Activated CD8-positive, alpha-beta memory T cell treated with anti-CD3 and anti-CD28 coated beads for 1 hour (primary cell): ENCODE measurements at regions not wholly inside any gene's neighbourhood (a gene's known extent, or its start where the extent isn't known, plus 50 kb on each side); places are given as distances from the start of the nearest gene placed in this dataset.
"Not testable (repeated sequence)": the region's sequence is repeated elsewhere in the genome, so short reads cannot be mapped to it uniquely, and the experiment has no call there.

ENCODE experiments used
- DNase-seq, 2 donors: peaks; one replicate each; pipeline ENCODE4 v3.0.0-alpha.2; 2020; ENCODE audit warnings: low read depth in 1 of 2; ENCODE audit errors: extremely low read depth in 1 of 2

DNA sequence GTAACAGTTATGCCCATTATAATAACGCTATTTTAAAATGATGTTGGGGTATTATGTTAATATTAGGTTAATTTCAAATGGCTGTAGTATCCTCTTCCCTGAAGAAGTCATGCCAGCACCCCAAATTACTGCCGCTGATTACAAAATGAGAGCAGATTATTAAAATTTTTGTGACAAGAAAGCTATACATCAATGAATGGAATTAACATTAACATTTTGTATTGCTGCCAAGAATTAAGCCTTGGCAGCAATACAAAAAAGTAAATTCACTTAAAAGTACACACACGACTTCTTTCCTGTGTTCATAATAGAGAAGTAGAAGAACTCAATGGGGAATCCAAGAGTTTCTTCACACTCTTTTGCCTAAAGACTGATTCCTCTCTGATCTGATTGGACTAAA lies 482.8 kb downstream of the STIM2 start:
- no peak for DNase-seq

DNA sequence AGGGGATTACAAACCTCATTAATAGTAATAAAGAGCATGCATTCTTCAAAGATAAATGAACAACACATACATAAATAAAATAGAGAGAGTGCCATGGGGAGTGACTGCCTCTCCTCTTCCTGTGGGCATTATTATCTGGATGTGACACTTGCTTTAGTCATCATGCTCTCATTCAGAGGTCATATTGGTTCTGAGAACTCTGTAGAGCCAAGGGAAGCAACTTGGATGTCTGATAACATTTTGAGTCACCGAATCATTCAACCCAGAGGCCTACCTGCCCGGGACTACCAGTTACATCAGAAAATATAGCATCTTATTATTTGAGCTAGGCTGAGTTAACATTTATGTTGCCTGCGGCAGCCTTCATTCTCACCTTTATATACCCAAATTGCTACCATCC lies 489.5 kb downstream of the STIM2 start:
- DNase-seq: no peak

DNA sequence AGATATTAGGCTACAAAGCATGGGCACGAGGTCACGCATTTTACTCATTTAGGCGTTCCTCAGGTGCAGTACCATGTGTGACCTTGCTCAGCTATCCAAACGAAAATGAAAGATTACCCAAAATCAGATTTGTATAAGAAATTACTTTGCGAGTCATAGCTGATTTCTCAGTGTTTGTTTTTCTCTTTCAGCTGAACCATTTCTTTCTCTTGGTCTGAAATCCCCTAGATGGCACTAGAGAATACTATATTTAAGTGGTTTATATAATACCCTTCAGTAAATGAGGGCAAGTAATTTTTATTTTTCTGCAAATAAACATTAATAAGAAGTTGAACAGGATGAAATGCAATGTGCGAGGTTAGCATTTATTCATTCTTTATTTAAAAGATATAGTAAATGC lies 496.6 kb downstream of the STIM2 start:
- DNase-seq: no peak

DNA sequence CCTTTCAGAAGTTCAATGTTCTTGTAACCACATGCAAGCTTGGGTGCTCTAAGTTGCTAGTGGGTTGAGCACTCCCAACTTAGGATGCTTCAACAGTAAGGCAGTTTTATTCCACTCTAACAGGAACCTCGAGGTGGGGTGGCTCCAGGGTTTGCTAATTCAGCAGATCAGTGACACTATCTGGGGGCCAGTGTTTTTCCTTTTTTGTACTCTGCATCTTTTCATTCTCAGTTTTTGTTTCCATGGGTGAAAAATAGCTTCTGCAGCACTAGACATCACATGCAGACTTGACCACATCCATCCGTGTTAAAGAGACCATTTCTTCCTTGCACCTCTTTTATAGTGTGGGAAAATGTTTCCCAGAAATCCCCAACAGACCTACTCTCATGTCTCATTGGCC lies 497.6 kb downstream of the STIM2 start:
- DNase-seq: no peak

DNA sequence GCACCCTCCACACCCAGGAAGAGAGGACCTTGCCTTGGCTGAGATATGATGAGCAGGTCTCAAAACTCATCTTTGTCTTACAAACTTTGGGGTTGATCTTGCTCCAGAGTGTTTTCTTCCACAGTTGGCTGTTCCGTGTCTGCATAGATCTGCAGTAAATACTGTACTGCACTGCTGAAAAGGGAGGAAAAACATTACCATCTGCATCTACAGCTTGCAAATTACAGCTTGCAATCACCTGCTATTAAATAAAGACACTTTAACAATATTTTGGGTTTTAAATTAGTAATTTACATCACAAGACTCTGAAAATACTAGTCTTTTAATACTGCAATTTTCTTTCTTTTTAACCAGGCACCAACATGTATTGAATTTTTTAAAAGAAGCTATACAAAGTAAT lies 499.5 kb downstream of the STIM2 start:
- DNase-seq: no peak

DNA sequence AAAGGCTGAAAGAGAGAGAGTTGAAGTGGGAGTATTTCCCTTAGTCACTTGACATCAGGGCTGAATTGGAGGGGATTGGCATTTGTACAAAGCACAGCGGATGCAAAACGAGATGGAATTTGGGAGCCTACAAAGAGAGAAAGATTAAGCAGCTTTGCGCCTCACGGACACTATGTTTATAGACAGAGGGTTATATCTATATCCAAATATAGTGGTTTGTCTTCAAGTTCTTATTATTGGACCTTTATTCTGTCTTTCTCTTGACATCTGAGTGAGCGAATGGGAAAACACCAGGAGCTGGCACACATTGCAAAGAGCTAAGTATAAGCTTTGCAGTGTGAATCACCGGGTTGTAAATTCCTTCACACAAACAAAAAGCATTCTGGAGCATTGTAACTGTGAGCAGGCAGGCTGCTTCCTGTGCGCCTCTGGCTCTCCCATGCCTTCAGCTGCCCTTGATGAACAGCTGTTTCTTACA lies 500.2 kb downstream of the STIM2 start:
- DNase-seq: no peak

DNA sequence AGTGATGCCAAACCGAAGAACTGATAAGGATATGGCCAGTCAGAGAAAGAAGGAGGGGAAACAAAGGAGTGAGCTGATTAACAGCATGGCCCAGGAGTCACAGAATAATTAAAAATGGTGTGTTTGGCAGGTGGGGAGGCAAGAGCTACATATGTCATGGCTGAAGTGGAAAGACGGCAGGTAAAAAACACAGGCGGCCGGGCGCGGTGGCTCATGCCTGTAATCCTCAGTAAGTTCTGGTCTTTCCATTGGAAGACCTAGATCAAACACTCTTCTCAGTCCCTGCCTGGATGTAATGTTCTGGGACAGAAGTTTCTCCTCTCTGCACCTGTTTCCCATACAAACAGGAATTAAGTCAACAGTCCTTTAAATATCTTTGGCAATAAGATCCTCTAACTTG lies 503.9 kb downstream of the STIM2 start:
- no peak for DNase-seq

DNA sequence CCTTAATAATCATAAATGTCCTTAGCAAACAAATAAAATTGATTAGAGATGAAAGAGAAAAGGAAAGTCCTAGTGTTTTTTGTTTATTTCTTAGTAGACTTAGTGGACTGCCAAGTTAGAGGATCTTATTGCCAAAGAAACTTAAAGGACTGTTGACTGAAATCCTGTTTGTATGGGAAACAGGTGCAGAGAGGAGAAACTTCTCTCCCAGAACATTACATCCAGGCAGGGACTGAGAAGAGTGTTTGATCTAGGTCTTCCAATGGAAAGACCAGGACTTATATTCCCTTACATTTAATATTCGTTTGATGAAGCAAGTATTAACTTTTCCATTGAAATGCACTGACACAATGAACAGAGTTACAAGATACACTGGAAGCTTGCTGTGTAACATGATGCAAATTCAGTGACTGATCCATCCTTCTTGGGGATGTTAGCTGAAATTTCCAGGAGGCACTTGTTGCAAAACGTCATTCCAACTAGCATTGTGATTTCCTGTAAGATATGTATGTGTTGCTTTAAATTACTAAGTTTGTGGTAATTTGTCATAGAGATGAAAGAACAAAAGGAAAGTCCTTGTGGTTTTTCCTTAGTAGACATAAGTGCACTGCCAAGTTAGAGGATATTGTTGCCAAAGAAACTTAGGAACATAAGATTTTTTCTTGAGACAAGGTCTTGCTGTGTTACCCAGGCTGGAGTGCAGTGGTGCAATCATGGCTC lies 505.6 kb downstream of the STIM2 start:
- DNase-seq: no peak

DNA sequence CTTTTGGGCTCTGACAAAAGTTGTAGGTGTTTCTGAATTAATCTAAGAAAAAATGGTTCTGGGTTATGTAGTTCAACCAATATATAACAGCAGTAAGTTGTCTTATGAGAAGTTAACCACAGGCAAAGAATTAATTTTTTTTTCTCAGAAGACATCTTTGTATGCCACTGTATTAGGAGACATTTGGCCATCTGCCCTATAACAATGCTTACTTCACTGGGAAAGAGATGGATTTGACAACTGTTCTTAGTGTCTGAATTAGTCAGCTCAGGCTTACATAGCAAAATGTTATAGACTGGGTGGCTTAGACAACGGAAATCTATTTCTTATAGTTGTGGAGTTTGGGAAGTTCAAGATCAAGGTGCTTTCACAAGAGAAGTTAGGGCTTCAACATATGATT lies 508.1 kb downstream of the STIM2 start:
- no peak for DNase-seq

DNA sequence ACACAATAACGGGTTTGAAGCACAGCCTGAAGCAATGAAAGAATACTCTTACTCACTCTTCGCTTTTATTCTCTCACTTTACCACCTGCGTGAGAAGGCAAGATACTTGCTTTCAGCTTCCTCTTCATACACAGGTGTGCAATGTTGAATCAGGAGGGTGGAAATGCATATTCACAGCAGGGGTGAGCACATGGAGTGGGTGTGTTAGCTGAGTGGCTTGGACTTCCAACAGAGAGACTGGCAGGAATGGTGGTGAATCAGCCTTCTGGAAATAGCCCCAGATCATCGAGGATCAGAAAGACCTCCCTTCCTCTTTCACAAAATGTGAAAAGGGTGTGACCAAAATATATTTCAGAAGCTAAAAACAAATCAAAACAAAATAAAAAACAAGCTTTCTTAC lies 521.2 kb downstream of the STIM2 start:
- no peak for DNase-seq

DNA sequence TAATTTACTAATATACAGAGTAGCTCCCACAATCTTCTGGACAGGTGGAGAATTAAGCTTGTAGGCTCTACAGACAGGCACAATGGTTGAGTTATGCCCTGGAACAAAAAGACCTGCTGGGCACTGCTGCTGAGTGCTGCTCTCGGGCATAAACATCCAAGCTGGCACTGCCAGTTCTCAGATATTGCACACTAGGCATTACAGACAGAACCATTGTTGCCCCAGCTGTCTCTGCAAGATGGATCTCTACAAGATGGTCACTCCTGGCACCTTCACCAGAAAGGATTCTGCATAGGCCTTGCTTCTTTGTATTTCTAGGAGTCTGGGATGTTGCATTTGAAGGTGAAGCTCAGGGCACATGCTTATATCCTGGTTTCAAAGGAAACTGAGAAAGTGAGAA lies 527.1 kb downstream of the STIM2 start:
- DNase-seq: no peak

DNA sequence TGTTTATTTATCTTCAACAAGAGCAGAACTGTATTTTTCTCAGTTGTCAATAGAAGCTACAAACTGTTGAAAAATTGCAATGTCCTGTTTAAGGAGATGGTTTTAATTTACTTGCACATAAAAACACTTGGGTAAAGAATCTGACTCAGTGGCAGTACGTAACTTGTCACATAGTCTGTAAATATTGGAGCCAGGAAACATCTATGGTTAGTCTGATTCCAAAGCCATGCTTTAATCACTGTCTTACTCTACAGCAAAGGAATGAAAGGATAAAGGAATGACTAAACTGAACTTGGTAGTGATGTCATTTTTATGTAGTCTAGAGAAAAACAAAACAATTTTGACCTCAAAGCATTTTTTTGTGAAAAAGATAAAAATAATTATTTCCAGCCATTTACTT lies 537.2 kb downstream of the STIM2 start:
- DNase-seq: no peak

DNA sequence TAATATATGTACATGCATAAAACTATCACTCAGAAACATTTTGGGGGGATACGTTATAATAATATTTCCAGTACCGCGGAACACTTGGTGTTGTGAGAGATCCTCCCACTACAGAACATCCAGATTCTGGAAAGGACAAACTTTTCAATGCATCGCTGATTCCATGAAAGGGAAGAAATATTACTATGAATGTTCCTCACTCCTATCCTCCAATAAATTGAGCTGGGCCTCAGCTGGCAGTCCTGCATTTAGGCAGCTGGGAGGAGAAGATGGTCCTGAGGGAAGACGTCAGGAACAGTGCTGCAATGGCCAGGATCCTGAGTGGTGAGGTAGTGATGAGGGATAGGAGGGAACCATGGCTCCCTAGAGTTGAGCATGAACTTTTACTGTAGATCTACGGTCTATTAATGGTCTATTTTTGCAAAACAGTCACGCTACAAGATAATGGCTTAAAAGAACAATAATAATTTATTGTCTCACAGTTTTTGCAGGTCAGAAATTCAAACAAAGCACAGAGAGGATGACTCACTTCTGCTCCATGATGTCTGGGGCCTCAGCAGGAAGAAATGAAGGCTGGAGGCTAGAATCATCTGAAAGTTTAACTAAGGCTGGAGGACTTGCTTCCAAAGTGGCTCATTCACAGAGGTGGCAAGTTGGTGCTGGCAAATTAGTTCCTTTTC lies 538.1 kb downstream of the STIM2 start:
- no peak for DNase-seq

DNA sequence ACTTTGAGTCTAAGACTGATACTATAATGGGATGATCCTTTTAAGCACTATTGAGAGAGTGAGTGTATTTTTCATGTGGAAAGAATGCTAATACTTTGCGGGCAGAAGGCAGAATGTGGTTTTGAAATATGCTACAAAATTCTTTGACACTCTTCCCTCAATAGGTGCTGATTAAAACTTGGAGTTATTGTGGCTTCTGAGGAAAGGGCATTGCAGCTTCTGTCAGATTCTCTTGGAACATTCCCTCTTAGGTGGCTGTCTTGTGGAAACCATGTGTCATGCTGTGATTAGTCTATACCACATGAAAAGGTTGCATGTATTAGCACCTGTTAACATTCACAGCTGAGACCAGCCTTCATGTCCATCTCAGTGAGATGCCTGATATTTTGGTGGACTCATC lies 547.0 kb downstream of the STIM2 start:
- DNase-seq: no peak

DNA sequence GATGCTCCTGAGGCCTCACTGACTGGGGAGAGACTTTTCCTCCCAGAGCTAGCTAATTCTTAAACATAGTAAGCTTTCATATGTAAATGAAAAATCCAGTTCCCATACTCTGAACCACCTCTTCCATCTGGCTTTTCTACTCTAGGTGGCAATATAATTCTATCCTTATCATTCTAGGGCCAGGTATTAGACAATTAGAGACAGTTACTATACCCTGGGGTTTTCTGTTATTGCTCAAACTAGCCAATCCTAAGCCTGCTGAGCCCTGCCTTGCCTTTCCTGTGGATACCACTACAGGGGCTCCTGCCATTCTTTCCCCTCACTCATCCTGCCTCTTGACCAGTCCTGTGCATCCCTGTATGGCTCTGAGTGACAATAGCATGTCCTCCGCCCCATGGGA lies 552.0 kb downstream of the STIM2 start:
- no peak for DNase-seq

DNA sequence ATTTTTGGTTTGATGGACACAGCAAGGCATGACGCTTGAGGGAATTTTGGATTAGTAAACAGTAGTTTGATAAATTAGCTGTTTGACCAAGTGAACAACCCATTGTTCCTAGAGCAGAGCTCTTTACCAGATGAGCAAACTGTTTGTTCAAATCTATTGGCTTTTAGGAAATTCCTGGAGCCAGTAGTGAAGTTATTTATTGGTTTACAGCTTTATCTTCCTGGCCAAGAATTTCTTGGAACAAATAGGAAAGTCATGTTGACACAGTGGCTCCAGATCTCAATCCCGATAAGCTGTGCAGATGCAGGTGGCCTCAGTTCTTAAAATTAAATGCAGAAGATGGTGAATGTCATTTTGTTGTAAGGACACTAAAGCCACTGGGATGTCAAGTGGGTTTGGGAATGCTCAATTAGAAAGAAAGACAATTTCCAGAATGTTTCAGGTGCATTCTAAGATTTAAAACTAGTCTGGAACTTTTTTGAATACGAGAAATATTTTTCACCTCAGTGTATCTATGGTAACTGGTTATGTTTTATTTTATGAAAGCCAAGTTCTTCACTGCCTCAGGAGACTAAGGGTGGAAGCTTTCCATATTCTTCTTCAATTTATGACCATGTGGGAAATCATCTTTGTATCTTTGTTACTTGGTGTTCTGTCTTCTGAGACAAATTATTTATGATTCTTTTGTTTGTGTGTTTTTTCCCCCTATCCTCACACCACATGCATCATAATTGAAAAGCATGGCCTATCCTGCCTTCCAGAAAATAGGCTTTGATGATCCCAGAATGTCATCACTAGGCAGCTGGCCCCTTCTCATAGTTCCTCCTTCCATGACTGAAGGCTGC lies 554.5 kb downstream of the STIM2 start:
- no peak for DNase-seq

DNA sequence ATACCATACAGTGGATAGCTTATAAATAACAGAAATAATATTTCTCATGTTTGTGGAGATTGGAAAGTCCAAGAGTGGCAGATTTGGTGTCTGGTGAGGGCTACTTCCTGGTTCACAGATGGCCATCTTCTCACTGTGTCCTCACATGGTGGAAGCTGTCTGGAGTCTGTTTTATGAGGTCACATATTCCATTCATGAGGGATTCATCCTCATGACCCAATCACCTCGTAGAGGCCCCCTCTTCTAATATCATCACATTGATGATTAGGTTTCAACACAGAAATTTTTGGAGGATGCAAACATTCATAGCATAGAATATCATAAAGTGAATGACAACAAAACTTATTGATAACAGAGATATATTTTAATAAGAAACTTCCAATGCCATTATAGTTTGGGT lies 568.0 kb downstream of the STIM2 start:
- no peak for DNase-seq

DNA sequence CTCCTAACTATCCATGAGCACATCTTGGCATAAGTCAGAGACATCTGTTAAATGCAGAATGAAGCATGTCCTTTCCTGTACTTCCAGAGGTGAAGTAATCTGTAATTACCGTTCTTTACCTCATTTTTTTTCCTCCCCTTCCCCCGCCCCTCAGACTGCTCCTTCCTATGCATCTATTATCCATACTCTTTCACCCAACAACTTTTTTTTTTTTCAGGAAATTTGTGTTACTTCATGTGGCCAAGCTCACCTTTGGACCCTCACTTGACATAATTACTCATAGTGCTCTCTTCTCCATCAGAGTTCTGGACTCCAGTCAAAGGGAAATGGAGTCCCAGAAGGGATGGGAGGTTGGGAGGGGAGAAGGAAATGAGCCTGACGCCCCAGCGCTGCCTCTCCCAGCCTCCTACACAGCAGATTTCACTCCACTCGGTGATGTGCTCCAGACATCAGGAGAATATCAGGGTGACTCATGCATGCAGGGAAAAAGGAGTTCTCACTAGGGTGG lies 568.8 kb downstream of the STIM2 start:
- DNase-seq: no peak

DNA sequence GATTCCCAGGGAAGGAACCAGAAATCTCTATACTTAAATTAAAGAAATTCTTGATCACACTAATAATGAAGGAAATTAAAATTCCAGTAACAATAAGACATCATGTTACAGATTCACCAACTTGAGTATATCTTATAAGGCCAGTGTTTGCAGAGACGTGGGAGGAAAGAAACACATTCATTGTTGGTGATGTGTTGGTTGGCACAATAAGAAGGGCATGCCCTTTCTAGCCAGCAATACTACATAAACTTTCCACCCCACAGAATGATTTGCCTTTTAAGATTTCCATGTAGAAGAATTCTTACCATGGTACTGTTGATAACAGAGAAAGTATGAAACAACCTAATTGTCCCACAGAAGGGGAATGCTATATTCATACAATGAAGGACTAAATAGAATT lies 581.5 kb downstream of the STIM2 start:
- DNase-seq: no peak

DNA sequence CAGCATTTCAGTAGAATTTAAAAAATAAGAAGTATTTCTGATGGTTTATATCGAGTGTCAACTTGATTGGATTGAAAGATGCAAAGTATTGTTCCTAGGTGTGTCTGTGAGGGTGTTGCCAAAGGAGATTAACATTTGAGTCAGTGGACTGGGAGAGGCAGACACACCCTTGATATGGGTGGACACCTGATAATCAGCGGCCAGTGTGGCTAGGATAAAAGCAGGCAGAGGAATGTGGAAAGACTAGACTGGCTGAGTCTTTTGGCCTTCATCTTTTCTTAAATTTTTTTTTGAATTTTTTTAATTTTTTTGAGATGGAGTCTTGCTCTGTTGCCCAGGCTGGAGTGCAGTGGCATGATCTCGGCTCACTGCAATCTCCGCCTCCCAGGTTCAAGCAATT lies 582.0 kb downstream of the STIM2 start:
- DNase-seq: not testable (repeated sequence)

DNA sequence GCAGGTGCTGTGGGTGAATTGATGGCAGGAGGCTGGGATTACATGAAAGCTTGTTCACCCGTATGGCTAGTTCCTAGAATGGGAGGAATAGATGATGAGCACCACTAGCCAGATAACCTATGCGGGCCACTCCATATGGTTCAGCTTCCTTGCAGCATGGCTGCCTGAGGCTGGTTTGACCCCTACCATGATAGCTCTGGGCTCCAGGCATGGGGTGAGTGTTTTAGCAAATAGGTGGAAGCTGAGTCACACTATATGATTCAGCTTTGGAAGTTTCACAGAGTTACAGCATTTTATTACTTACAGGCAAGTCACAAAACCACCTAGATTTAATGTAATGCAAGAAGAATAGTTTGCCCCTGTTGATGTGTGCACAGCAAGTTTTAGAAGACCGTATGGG lies 603.2 kb downstream of the STIM2 start:
- no peak for DNase-seq

DNA sequence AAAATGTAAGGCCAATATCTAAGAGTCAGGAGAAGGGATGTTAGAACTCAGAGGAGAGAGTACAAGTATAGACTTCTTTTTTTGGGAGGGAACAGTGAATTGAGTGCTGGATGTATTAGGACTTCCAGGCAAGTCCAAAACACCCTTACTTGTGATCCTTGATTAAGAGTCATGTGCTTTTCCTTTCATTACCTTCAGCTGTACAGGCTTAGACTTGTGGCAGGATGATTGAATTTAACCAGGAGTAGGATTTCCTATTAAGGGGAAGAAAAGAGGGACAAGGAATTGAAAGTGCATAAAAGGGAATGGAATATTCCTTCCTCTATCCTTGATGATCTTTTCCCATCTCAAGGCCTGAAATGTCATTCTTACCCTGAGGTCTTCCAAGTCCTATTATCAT lies 606.7 kb downstream of the STIM2 start:
- no peak for DNase-seq
